ENCODE measurements at regions not wholly inside any gene's neighbourhood (a gene's known extent, or its start where the extent isn't known, plus 50 kb on each side); places are given as distances from the start of the nearest gene placed in this dataset.

- TF ChIP-seq CTCF (optimal IDR thresholded peaks at IDR 0.05 in 1 of 3, IDR thresholded peaks at IDR 0.05 in 1 of 3, conservative IDR thresholded peaks at IDR 0.05 in 1 of 3; ENCODE audit: extremely low read depth in 1 of 3, insufficient read depth in 2 of 3, low read length in 3 of 3) (no peak), EZH2 (IDR thresholded peaks at IDR 0.05; ENCODE audit: low read length) (no peak)
Observed at GRCh38 chr7:88586890-88587289, 172.6 kb upstream of the ZNF804B start.
